ENCODE measurements at regions not wholly inside any gene's neighbourhood (a gene's known extent, or its start where the extent isn't known, plus 50 kb on each side); places are given as distances from the start of the nearest gene placed in this dataset.

DNA sequence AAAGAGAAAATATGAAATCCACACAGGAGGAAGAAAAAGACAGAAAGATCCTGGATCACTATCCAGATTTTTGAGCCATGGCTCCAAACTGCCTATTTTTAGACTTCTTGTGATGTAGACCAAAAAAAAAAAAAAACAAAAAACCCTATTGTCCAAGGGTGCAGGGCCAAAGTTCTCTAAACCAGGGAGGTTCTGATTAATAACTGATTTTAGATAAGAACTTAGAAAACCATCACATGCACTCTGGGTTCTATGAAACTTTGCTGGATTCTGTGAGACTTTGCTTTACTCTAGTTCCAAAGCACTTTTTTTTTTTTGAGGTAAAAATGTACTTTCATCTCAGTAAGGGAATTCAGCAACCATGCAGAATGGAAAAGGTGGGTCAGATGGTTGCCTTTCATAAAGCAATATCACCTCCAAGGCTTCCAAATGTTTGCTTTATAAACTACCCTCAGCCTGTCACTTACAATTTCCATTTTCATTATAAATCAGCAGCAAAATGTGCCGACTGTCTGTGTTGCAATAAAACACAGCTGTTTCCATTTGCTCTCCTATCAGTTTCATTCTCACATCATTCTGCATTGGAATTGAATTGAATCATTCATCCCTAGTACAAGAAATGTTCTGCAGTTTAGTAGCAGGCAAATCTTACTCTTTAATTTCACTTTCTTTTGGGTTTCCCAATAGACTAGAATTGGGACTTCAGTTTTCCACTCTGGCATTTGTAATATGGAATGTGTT lies 1584.3 kb upstream of the RAG2 start:
- ChIA-PET CTCF (no interaction called here), POLR2A (no interaction called here)
- TF ChIP-seq, protein P1, sequence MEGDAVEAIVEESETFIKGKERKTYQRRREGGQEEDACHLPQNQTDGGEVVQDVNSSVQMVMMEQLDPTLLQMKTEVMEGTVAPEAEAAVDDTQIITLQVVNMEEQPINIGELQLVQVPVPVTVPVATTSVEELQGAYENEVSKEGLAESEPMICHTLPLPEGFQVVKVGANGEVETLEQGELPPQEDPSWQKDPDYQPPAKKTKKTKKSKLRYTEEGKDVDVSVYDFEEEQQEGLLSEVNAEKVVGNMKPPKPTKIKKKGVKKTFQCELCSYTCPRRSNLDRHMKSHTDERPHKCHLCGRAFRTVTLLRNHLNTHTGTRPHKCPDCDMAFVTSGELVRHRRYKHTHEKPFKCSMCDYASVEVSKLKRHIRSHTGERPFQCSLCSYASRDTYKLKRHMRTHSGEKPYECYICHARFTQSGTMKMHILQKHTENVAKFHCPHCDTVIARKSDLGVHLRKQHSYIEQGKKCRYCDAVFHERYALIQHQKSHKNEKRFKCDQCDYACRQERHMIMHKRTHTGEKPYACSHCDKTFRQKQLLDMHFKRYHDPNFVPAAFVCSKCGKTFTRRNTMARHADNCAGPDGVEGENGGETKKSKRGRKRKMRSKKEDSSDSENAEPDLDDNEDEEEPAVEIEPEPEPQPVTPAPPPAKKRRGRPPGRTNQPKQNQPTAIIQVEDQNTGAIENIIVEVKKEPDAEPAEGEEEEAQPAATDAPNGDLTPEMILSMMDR (IDR thresholded peaks at IDR 0.05; ENCODE audit: control extremely low read depth, extremely low read depth, low read depth, missing control alignments), result no peak
- DNase-seq (ENCODE audit: extremely low spot score), result no peak

DNA sequence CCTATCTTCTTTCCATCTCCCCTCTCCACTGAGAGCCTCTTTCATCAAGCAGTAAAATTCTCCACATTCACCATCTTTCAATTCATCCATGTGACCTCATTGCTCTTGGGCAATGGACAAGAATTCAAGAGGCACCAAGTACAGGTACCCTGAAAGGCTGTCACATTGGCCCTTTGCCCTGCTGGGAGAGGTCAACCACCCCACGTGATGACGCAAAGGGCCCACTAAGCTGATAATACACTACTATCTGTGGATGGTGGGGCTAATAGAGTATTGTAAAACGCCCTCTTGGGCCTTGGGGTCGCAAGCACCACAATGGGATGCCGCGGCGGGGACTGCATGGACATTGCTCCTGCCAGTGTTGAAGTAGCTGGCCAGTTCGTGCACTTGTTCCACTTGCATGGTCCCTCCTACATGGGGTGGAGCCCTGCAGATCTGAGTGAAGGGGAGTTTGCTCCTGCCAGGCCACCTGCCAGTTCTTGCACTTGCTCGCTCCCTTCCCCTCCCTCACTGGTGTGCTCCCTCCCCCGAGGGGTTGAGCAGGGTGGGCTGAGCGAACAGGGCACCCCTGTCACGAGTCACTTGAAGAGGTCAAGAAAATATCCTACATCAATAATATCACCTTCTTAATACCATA lies 1578.8 kb upstream of the RAG2 start:
- TF ChIP-seq, protein P1 (IDR thresholded peaks at IDR 0.05; ENCODE audit: control extremely low read depth, extremely low read depth, low read depth, missing control alignments), result no peak
- no peak for DNase-seq (ENCODE audit: extremely low spot score)
- ChIA-PET POLR2A (no interaction called here), CTCF (no interaction called here)

DNA sequence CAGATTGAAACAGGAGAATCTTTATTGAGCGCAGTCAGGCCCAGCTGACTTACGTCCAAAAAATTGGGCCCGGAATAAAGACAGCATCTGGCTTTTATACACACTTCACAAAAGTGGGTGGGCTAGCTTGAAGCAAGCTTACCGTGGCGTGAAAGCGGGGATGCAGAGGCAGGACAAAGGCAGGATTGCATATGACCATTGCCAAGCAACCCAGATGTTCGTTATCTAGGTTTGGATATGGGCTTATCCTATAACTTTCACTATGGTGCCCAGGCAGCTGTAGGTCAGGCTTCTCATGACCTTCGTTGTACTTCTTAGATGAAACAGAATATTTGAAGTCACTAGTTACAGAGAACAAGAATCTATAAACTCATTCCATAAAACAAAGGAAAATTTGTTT lies 1575.6 kb upstream of the RAG2 start:
- ChIA-PET CTCF (no interaction called here), POLR2A (no interaction called here)
- DNase-seq (ENCODE audit: extremely low spot score), result no peak
- TF ChIP-seq, protein P1 (IDR thresholded peaks at IDR 0.05; ENCODE audit: control extremely low read depth, extremely low read depth, low read depth, missing control alignments), result no peak

DNA sequence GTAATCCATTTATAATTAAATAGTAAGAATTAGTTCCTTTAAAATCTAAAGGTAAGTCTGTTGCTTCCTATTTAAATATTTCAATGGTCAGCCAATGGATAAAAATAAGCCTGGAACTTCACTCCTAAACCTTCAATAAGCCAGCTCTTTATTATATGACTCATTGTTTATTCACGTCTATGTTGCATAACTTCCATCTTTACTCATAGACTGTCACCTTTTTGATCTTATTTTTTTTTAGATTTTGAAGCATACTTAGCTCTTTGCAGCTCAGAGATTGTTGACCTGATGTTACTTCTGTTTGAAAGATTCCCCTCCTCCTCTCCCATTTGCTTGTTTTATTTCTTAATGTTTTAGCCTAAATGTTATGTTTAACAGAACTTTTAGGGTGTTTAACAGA lies 1571.2 kb upstream of the RAG2 start:
- ChIA-PET POLR2A (no interaction called here), CTCF (no interaction called here)
- DNase-seq (ENCODE audit: extremely low spot score), result no peak
- TF ChIP-seq, protein P1 (IDR thresholded peaks at IDR 0.05; ENCODE audit: control extremely low read depth, extremely low read depth, low read depth, missing control alignments), result no peak

DNA sequence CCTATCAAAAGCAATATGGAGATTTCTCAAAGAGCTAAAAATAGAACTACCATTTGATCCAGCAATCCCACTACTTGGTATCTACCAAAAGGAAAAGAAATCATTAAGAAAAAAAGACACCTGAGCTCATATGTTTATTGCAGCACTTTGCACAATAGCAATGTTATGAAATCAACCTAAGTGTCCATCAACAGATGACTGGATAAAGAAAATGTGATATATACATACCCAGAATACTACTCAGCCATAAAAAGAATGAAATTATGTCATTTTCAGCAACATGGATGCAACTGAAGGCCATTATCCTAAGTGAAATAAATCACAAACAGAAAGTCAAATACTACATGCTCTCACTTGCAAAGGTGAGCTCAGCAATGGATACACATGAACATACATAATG lies 1565.5 kb upstream of the RAG2 start:
- POLR2A ChIA-PET, result no interaction called here
- DNase-seq (ENCODE audit: extremely low spot score), result no peak
- TF ChIP-seq, protein P1 (IDR thresholded peaks at IDR 0.05; ENCODE audit: control extremely low read depth, extremely low read depth, low read depth, missing control alignments), result no peak
- CTCF ChIA-PET, result no interaction called here

DNA sequence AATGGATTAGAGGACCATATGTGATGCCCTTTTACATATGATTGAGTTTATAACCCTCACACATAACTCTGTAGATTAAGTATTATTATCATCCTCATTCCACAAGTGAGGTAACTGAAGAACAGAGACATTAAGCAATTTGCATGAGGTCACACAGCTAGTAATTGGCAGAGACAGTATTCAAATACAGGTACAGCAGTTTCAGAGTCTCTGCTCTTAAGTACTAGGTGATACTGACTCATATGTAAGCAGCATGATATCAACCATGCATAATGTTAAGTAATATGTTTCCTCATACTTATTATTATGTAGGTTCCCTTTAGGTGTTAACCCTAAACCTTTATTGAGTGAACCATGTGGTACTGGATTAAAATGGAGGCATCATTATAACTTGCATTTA lies 1562.4 kb upstream of the RAG2 start:
- CTCF ChIA-PET, result no interaction called here
- TF ChIP-seq, protein P1 (IDR thresholded peaks at IDR 0.05; ENCODE audit: control extremely low read depth, extremely low read depth, low read depth, missing control alignments), result no peak
- POLR2A ChIA-PET, result no interaction called here
- DNase-seq (ENCODE audit: extremely low spot score), result no peak

Data from GM10248 (cell line).